A673 (cell line): ENCODE measurements at regions not wholly inside any gene's neighbourhood (a gene's known extent, or its start where the extent isn't known, plus 50 kb on each side); places are given as distances from the start of the nearest gene placed in this dataset.

Experiments used
- CTCF ChIP-seq: fragments of 300-800, 200-600 bp; sonication (generic); conservative IDR thresholded peaks from 2 replicates; pipeline ENCODE4 v1.5.1; 2017; ENCODE audit warnings: low read depth, mild to moderate bottlenecking, antibody characterized with exemption, low read length, moderate library complexity, mixed read lengths
- EZH2 ChIP-seq: fragments of 200-600 bp; sonication (generic); IDR thresholded peaks from 2 replicates; pipeline ENCODE4 v1.6.1; 2017; ENCODE audit warnings: borderline replicate concordance, low read depth, mild to moderate bottlenecking, mixed read lengths, antibody characterized with exemption, low read length; ENCODE audit not compliant: poor library complexity, severe bottlenecking

GRCh38 chr20:2045101-2045500, 51.2 kb upstream of the PDYN start:
- TF ChIP-seq CTCF (no peak), EZH2 (no peak)
